ENCODE measurements at regions not wholly inside any gene's neighbourhood (a gene's known extent, or its start where the extent isn't known, plus 50 kb on each side); places are given as distances from the start of the nearest gene placed in this dataset.

DNA sequence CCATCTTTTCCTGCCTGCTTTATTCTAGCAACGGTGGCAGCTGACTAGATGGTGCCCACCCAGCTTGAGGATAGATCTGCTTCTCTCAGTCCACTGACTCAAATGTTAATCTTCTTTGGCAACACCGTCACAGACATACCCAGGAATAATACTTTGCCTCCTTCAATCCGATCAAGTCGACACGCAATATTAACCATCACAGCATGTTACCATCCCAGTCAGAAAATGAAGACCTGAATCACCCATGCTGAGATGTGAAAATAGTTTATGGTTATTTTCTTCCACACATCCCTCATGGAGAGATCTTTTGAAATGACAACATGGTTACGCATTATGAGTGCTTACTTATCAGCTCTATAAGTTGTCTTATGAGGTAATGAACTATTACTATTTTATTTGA lies 392.8 kb downstream of the SEC23A start:
- BruUV-seq (replicated peaks): no TSS peak
- no peak for TF ChIP-seq RCOR1 (IDR thresholded peaks at IDR 0.05; ENCODE audit: borderline replicate concordance in 1 of 2, low read depth in 2 of 2, low read length in 2 of 2)
- no peak for TF ChIP-seq RFX5 (IDR thresholded peaks at IDR 0.05; ENCODE audit: low read depth, low read length)
- TF ChIP-seq HDGF (IDR thresholded peaks at IDR 0.05): no peak
- no peak for TF ChIP-seq POLR3G (IDR thresholded peaks at IDR 0.05; ENCODE audit: extremely low read depth, insufficient read length, insufficient replicate concordance)
- TF ChIP-seq, protein P1, sequence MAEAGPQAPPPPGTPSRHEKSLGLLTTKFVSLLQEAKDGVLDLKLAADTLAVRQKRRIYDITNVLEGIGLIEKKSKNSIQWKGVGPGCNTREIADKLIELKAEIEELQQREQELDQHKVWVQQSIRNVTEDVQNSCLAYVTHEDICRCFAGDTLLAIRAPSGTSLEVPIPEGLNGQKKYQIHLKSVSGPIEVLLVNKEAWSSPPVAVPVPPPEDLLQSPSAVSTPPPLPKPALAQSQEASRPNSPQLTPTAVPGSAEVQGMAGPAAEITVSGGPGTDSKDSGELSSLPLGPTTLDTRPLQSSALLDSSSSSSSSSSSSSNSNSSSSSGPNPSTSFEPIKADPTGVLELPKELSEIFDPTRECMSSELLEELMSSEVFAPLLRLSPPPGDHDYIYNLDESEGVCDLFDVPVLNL (CRISPR knock-in tag; IDR thresholded peaks at IDR 0.05; ENCODE audit: low read depth): no peak
- TF ChIP-seq FIP1L1 (IDR thresholded peaks at IDR 0.05; ENCODE audit: low read depth, low read length, poor library complexity, severe bottlenecking): no peak
- no peak for TF ChIP-seq GATAD2A (IDR thresholded peaks at IDR 0.05)
- TF ChIP-seq DACH1 (IDR thresholded peaks at IDR 0.05; ENCODE audit: partially characterized antibody): no peak
- no peak for TF ChIP-seq KAT8 (IDR thresholded peaks at IDR 0.05; ENCODE audit: low read depth)
- TF ChIP-seq ZNF75A (CRISPR knock-in tag; IDR thresholded peaks at IDR 0.05): no peak
- TF ChIP-seq RNF2 (IDR thresholded peaks at IDR 0.05): no peak
- TF ChIP-seq ZNF445 (CRISPR knock-in tag; IDR thresholded peaks at IDR 0.05; ENCODE audit: low read depth): no peak
- no peak for TF ChIP-seq PRPF4 (IDR thresholded peaks at IDR 0.05; ENCODE audit: insufficient read depth, low read depth, low read length, poor library complexity, severe bottlenecking)
- TF ChIP-seq SFPQ (IDR thresholded peaks at IDR 0.05; ENCODE audit: low read depth, low read length): no peak
- TF ChIP-seq ZC3H8 (IDR thresholded peaks at IDR 0.05): no peak
- no peaks in the 10 kb centered on the region for H3K36me3 ChIP-seq (ENCODE audit: control insufficient read depth, insufficient read depth, low read length)
- no peak overlapping the region for H2AFZ ChIP-seq (ENCODE audit: low read depth, low read length)
- 0% methylated on average over 5 of the region's 6 CpGs for WGBS (ENCODE audit: insufficient coverage, low coverage, missing lambda C conversion rate)
- in situ Hi-C loops (cut with MboI): loop anchor here (25.0 kb wide), 1 partner anchor 302 kb away; no protein-coding TSS in a partner anchor
- no peak overlapping the region for H3K27ac ChIP-seq (ENCODE audit: extremely low read depth, low read depth, low read length)
- no peaks in the 10 kb centered on the region for H3K9me3 ChIP-seq (replicated peaks; ENCODE audit: control insufficient read depth, insufficient read depth, low read depth, low read length)
- H3K4me3 ChIP-seq: no peak overlapping the region
- intact Hi-C loops (cut with micrococcal nuclease): no loop called here
- H3K4me2 ChIP-seq (ENCODE audit: insufficient read depth, low read length): no peak overlapping the region
- ATAC-seq: no peak
- H3K27me3 ChIP-seq (ENCODE audit: control insufficient read depth in 2 of 2, insufficient read depth in 2 of 2, low read length in 2 of 2): no peaks in the 10 kb centered on the region
- H3K9ac ChIP-seq (ENCODE audit: insufficient read depth in 1 of 2, low read depth in 2 of 2, low read length in 2 of 2): no peak overlapping the region
- no peak for FAIRE-seq
- H3K9me1 ChIP-seq (ENCODE audit: control insufficient read depth, insufficient read depth, low read length): no peaks in the 10 kb centered on the region
- CTCF ChIA-PET (ENCODE audit: low intra/inter-chr PET ratio): no interaction called here
- no peaks in the 10 kb centered on the region for H3K4me1 ChIP-seq (replicated peaks in 1 of 2; ENCODE audit: control insufficient read depth in 2 of 2, insufficient read depth in 2 of 2, low read length in 2 of 2)
- H3K79me2 ChIP-seq (ENCODE audit: control insufficient read depth, insufficient read depth, low read length): no peaks in the 10 kb centered on the region
- H4K20me1 ChIP-seq (replicated peaks; ENCODE audit: control insufficient read depth, insufficient read depth, low read length): no peaks in the 10 kb centered on the region
- POLR2A ChIA-PET: interaction anchor here (0.6 kb wide), 1 partner anchor 74 kb away, joined by 3 read pairs; no protein-coding TSS in a partner anchor
- no peak for DNase-seq (ENCODE audit: extremely low read depth in 1 of 4, low spot score in 3 of 4)
